ENCODE measurements at regions not wholly inside any gene's neighbourhood (a gene's known extent, or its start where the extent isn't known, plus 50 kb on each side); places are given as distances from the start of the nearest gene placed in this dataset.

GRCh38 chr11:115999437-115999836, 495.2 kb upstream of the CADM1 start:
- no peaks in the 10 kb centered on the region for H3F3A ChIP-seq (replicated peaks; ENCODE audit: low read depth)

More at GRCh38 chr11:115999437-115999836, 495.2 kb upstream of the CADM1 start:
- no peaks in the 10 kb centered on the region for H3K27me3 ChIP-seq (ENCODE audit: insufficient read depth)
- H3K4me1 ChIP-seq (ENCODE audit: insufficient read depth): no peaks in the 10 kb centered on the region
- H3K9me2 ChIP-seq (ENCODE audit: insufficient read depth): no peaks in the 10 kb centered on the region; the same call in 1 of the 2 replicates
- Mint-ChIP-seq H3K27ac (no peak overlapping the region), H3K27me3 (ENCODE audit: insufficient read depth, low read depth, poor library complexity) (peaks cover 5% of the 10 kb centered on the region), H3K9me3 (no peaks in the 10 kb centered on the region; the same call in 2 of the 3 replicates), H3K4me3 (no peak overlapping the region), H3K4me1 (no peaks in the 10 kb centered on the region), H3K36me3 (ENCODE audit: low read depth) (no peaks in the 10 kb centered on the region)
- no peaks in the 10 kb centered on the region for H3K36me3 ChIP-seq (ENCODE audit: insufficient read depth)
- no peak overlapping the region for H3K4me2 ChIP-seq
- no peak for TF ChIP-seq REST (IDR thresholded peaks at IDR 0.05; ENCODE audit: unreplicated experiment)
- TF ChIP-seq EZH2 (IDR thresholded peaks at IDR 0.05; ENCODE audit: low read depth, unreplicated experiment): no peak
- TF ChIP-seq, protein P1, sequence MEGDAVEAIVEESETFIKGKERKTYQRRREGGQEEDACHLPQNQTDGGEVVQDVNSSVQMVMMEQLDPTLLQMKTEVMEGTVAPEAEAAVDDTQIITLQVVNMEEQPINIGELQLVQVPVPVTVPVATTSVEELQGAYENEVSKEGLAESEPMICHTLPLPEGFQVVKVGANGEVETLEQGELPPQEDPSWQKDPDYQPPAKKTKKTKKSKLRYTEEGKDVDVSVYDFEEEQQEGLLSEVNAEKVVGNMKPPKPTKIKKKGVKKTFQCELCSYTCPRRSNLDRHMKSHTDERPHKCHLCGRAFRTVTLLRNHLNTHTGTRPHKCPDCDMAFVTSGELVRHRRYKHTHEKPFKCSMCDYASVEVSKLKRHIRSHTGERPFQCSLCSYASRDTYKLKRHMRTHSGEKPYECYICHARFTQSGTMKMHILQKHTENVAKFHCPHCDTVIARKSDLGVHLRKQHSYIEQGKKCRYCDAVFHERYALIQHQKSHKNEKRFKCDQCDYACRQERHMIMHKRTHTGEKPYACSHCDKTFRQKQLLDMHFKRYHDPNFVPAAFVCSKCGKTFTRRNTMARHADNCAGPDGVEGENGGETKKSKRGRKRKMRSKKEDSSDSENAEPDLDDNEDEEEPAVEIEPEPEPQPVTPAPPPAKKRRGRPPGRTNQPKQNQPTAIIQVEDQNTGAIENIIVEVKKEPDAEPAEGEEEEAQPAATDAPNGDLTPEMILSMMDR (conservative IDR thresholded peaks at IDR 0.05; ENCODE audit: low read depth in 2 of 2): no peak
- no peak for TF ChIP-seq NANOG (IDR thresholded peaks at IDR 0.05; ENCODE audit: borderline replicate concordance)
- TF ChIP-seq EZH2phosphoT487 (IDR thresholded peaks at IDR 0.05; ENCODE audit: unreplicated experiment): no peak
- no peak for TF ChIP-seq JUNB (IDR thresholded peaks at IDR 0.05; ENCODE audit: unreplicated experiment)
- TF ChIP-seq ZNF331 (CRISPR knock-in tag; IDR thresholded peaks at IDR 0.05; ENCODE audit: low read depth): no peak
- TF ChIP-seq ETS1 (IDR thresholded peaks at IDR 0.05): no peak
- no peak for TF ChIP-seq STAT1 (IDR thresholded peaks at IDR 0.05; ENCODE audit: unreplicated experiment)
- TF ChIP-seq ZNF462 (CRISPR knock-in tag; IDR thresholded peaks at IDR 0.05): no peak
- no peak for TF ChIP-seq POLR2AphosphoS5 (IDR thresholded peaks at IDR 0.05; ENCODE audit: low read depth)
- no peak for TF ChIP-seq CREB1 (CRISPR knock-in tag; IDR thresholded peaks at IDR 0.05; ENCODE audit: low read depth)
- no peak for TF ChIP-seq ZNF114 (CRISPR knock-in tag; IDR thresholded peaks at IDR 0.05)
- H3K27ac ChIP-seq (ENCODE audit: low read depth): no peak overlapping the region
- ATAC-seq (no peak), DNase-seq (ENCODE audit: low spot score) (no peak)
- H3K79me2 ChIP-seq (replicated peaks; ENCODE audit: insufficient read depth): no peaks in the 10 kb centered on the region
- no peaks in the 10 kb centered on the region for H4K20me1 ChIP-seq (replicated peaks; ENCODE audit: insufficient read depth)
- no peak overlapping the region for H3K4me3 ChIP-seq
- no peak overlapping the region for H2AFZ ChIP-seq
